Keratinocyte (primary cell): ENCODE measurements at regions not wholly inside any gene's neighbourhood (a gene's known extent, or its start where the extent isn't known, plus 50 kb on each side); places are given as distances from the start of the nearest gene placed in this dataset.

Source experiments
- DNase-seq: peaks from one replicate; pipeline ENCODE4 v3.0.0-alpha.2; 2011; ENCODE audit warnings: low read depth, missing footprints, low spot score
- FAIRE-seq: peaks from 2 replicates; lab custom pipeline; 2011; peaks lifted over from hg19 to GRCh38; lab: Jason Lieb, UNC
- H2AFZ ChIP-seq: 2 replicates; pipeline ENCODE4 v1.6.0; 2012; ENCODE audit warnings: low read length, control low read depth, inconsistent platforms; ENCODE audit not compliant: control insufficient read depth
- H3K27ac ChIP-seq: 2 replicates; pipeline ENCODE4 v1.5.1; 2011; ENCODE audit warnings: low read length; ENCODE audit not compliant: control insufficient read depth, insufficient read depth
- H3K27me3 ChIP-seq: 3 replicates; pipeline ENCODE4 v1.6.0; 2011; ENCODE audit warnings: low read length; ENCODE audit not compliant: control insufficient read depth, insufficient read depth; ENCODE audit errors: extremely low read depth
- H3K36me3 ChIP-seq, 2 experiments: 2 replicates in 1 of 2; 3 replicates in 1 of 2; pipeline ENCODE4 v1.5.1; 2011; ENCODE audit warnings: low read length in 2 of 2, mild to moderate bottlenecking in 1 of 2; ENCODE audit not compliant: control insufficient read depth in 2 of 2, insufficient read depth in 2 of 2; ENCODE audit errors: extremely low read depth in 1 of 2
- H3K4me1 ChIP-seq: 3 replicates; pipeline ENCODE4 v1.5.1; 2011; ENCODE audit warnings: low read length; ENCODE audit not compliant: control insufficient read depth, insufficient read depth; ENCODE audit errors: extremely low read depth
- H3K4me2 ChIP-seq: 3 replicates; pipeline ENCODE4 v1.6.0; 2011; ENCODE audit warnings: low read depth, low read length; ENCODE audit not compliant: control insufficient read depth, insufficient read depth; ENCODE audit errors: extremely low read depth
- H3K4me3 ChIP-seq, 3 experiments: fragments of 200-600 bp in 1 of 3; sonication (generic) in 1 of 3; 2 replicates in 2 of 3; 3 replicates in 1 of 3; pipeline ENCODE4 v1.5.1; 2011 to 2016; ENCODE audit warnings: low read length in 3 of 3, mild to moderate bottlenecking in 3 of 3, control low read depth in 2 of 3, inconsistent platforms in 1 of 3, low read depth in 1 of 3, mixed read lengths in 1 of 3, mixed run types in 1 of 3, moderate library complexity in 1 of 3; ENCODE audit not compliant: control insufficient read depth in 2 of 3, insufficient read depth in 2 of 3; ENCODE audit errors: extremely low read depth in 1 of 3
- H3K79me2 ChIP-seq: 2 replicates; pipeline ENCODE4 v1.6.0; 2012; ENCODE audit warnings: low read length; ENCODE audit not compliant: control insufficient read depth, insufficient read depth
- H3K9ac ChIP-seq: 3 replicates; pipeline ENCODE4 v1.6.0; 2011; ENCODE audit warnings: low read length; ENCODE audit not compliant: control insufficient read depth, insufficient read depth; ENCODE audit errors: extremely low read depth
- H3K9me1 ChIP-seq: 3 replicates; pipeline ENCODE4 v1.6.0; 2011; ENCODE audit warnings: low read length; ENCODE audit not compliant: control insufficient read depth, insufficient read depth; ENCODE audit errors: extremely low read depth
- H3K9me3 ChIP-seq: 2 replicates; pipeline ENCODE4 v1.5.1; 2012; ENCODE audit warnings: low read depth, low read length; ENCODE audit not compliant: control insufficient read depth
- H4K20me1 ChIP-seq: 3 replicates; pipeline ENCODE4 v1.6.0; 2011; ENCODE audit warnings: low read length; ENCODE audit not compliant: control insufficient read depth, insufficient read depth; ENCODE audit errors: extremely low read depth
- CTCF ChIP-seq, 3 experiments: IDR thresholded peaks in 1 of 3; conservative IDR thresholded peaks in 1 of 3; optimal IDR thresholded peaks in 1 of 3; 2 replicates in 2 of 3; 3 replicates in 1 of 3; pipeline versions ENCODE3 to v1.5.1; 2011; ENCODE audit warnings: low read length in 3 of 3, mild to moderate bottlenecking in 3 of 3, moderate library complexity in 2 of 3, control low read depth in 1 of 3, inconsistent platforms in 1 of 3; ENCODE audit not compliant: insufficient read depth in 2 of 3; ENCODE audit errors: extremely low read depth in 1 of 3
- EZH2 ChIP-seq: IDR thresholded peaks from one replicate; pipeline ENCODE4 v1.6.1; 2012; ENCODE audit warnings: inconsistent platforms, mild to moderate bottlenecking, low read length, moderate library complexity
- dilution Hi-C: fragments of 300-500 bp; cut with MboI; formaldehyde crosslinking; loops from one replicate; pipeline ENCODE4 v1.7.0; 2020; ENCODE audit warnings: low sequenced_read_pairs; ENCODE audit not compliant: extremely low pct_ligation_motif_present

GRCh38 chr16:60041671-60042070 lies 1307.6 kb upstream of the GOT2 start:
- Histone ChIP-seq H3K36me3 (no peaks in the 10 kb centered on the region), H3K27me3 (no peaks in the 10 kb centered on the region), H3K27ac (no peak overlapping the region), H3K79me2 (no peaks in the 10 kb centered on the region), H3K9me3 (no peaks in the 10 kb centered on the region), H4K20me1 (no peaks in the 10 kb centered on the region), H3K4me3 (no peak overlapping the region), H3K9ac (no peak overlapping the region), H2AFZ (no peak overlapping the region), H3K4me2 (no peak overlapping the region), H3K4me1 (no peaks in the 10 kb centered on the region), H3K9me1 (no peaks in the 10 kb centered on the region)
- no peak for DNase-seq
- dilution Hi-C loops = no loop called here
- no peak for TF ChIP-seq EZH2
- no peak for TF ChIP-seq CTCF (optimal IDR thresholded peaks at IDR 0.05 in 1 of 3, IDR thresholded peaks at IDR 0.05 in 1 of 3, conservative IDR thresholded peaks at IDR 0.05 in 1 of 3; ENCODE audit: extremely low read depth in 1 of 3, insufficient read depth in 2 of 3, low read length in 3 of 3)
- no peak for FAIRE-seq

- Histone ChIP-seq H3K4me3 (no peak overlapping the region), H3K27me3 (no peaks in the 10 kb centered on the region), H3K4me1 (no peaks in the 10 kb centered on the region), H2AFZ (no peak overlapping the region), H3K4me2 (no peak overlapping the region), H3K9me3 (no peaks in the 10 kb centered on the region), H3K36me3 (no peaks in the 10 kb centered on the region), H3K79me2 (no peaks in the 10 kb centered on the region), H3K9me1 (no peaks in the 10 kb centered on the region), H3K9ac (no peak overlapping the region), H4K20me1 (no peaks in the 10 kb centered on the region), H3K27ac (no peak overlapping the region)
- no peak for DNase-seq
- dilution Hi-C loops = no loop called here
- TF ChIP-seq CTCF (optimal IDR thresholded peaks at IDR 0.05 in 1 of 3, IDR thresholded peaks at IDR 0.05 in 1 of 3, conservative IDR thresholded peaks at IDR 0.05 in 1 of 3; ENCODE audit: extremely low read depth in 1 of 3, insufficient read depth in 2 of 3, low read length in 3 of 3) = no peak
- TF ChIP-seq EZH2 = no peak
- FAIRE-seq = no peak
Measured at GRCh38 chr16:60031740-60032139, 1297.6 kb upstream of the GOT2 start.
